ENCODE measurements at regions not wholly inside any gene's neighbourhood (a gene's known extent, or its start where the extent isn't known, plus 50 kb on each side); places are given as distances from the start of the nearest gene placed in this dataset.

DNA sequence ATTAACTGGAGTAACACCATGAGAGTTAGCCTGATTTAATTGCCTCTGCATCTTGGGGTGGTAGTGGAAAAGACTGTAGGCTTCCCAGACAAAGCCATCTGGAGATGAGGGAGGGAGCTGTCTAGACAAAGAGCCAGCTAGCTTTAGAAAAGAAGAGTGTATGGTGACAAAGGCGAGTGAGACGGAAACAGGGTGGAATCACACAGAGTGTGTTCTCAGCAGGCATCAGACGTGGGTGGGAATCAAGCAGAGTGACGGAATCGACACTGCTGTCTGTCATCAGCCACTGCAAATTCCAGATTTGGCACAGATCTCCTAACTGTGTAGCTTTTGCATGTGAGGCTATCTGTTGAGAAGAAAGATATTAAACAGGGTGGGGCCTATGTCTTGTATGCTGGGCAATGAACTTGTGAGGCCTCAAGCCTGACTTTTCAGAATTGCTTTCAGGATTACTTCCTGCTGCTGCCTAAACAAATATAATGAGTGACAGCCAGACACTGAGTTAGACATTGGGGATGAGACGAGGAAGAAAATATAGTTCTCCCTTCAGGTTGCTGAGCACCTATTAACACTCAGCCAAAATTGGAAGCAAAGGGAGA lies 236.5 kb upstream of the GRIP1 start:
- H3K4me1 ChIP-seq (ENCODE audit: control insufficient read depth, insufficient read depth, low read length) = no peaks in the 10 kb centered on the region
- no peak overlapping the region for H3K9ac ChIP-seq (ENCODE audit: low read length in 2 of 2)
- no peaks in the 10 kb centered on the region for H3K9me3 ChIP-seq (ENCODE audit: control insufficient read depth in 2 of 2, low read length in 2 of 2)
- H3K36me3 ChIP-seq (ENCODE audit: control insufficient read depth in 2 of 2, insufficient read depth in 2 of 2, low read length in 2 of 2) = no peaks in the 10 kb centered on the region
- no peak overlapping the region for H3K27ac ChIP-seq (ENCODE audit: low read length)
- no peak overlapping the region for H3K4me3 ChIP-seq (ENCODE audit: low read length in 2 of 2)
- no peaks in the 10 kb centered on the region for H3K27me3 ChIP-seq (ENCODE audit: control insufficient read depth in 1 of 2, insufficient read depth in 2 of 2, low read length in 2 of 2)

DNA sequence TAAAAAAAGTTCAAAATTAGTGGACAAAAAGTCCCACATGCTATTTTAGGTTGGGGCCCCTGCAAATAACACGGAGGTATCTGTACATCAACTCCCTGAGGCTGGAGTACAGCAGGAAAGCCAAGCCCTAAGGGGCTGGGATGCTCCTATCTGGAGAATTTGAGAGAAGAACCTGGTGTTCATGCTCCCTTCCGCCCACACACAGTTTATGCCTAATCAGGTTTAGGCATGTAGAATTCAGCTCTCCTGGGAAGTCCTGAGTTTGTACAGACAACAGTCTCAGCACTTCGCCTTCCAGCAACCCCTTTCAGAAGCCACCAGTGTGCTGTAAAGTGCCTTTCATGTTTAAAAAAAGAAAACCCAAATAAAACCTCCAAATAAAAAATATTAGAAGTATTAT lies 237.3 kb upstream of the GRIP1 start:
- Histone ChIP-seq H3K27me3 (ENCODE audit: control insufficient read depth in 1 of 2, insufficient read depth in 2 of 2, low read length in 2 of 2) (no peaks in the 10 kb centered on the region), H3K4me3 (ENCODE audit: low read length in 2 of 2) (no peak overlapping the region), H3K9me3 (ENCODE audit: control insufficient read depth in 2 of 2, low read length in 2 of 2) (no peaks in the 10 kb centered on the region), H3K4me1 (ENCODE audit: control insufficient read depth, insufficient read depth, low read length) (no peaks in the 10 kb centered on the region), H3K9ac (ENCODE audit: low read length in 2 of 2) (no peak overlapping the region), H3K36me3 (ENCODE audit: control insufficient read depth in 2 of 2, insufficient read depth in 2 of 2, low read length in 2 of 2) (no peaks in the 10 kb centered on the region), H3K27ac (ENCODE audit: low read length) (no peak overlapping the region)

DNA sequence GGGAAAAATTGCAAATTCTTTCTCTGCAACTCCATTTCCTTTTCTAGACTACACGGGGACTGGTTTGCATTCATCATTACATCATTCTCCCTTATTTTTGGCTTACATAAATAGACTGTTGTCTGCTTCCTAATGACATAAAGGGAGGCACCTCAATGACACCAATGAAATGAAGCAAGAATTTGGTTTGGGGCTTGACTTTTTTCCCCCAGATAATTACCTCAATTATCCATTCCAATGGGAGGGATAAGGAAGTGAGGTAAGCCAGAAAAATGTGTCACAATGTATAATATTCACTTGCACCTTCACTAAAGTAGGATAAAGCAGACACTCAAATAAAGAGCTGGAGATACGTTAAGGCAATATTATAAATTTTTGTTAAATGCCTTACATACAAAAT lies 240.6 kb upstream of the GRIP1 start:
- no peaks in the 10 kb centered on the region for H3K9me3 ChIP-seq (ENCODE audit: control insufficient read depth in 2 of 2, low read length in 2 of 2)
- H3K27ac ChIP-seq (ENCODE audit: low read length) = no peak overlapping the region
- H3K36me3 ChIP-seq (ENCODE audit: control insufficient read depth in 2 of 2, insufficient read depth in 2 of 2, low read length in 2 of 2) = no peaks in the 10 kb centered on the region
- H3K9ac ChIP-seq (ENCODE audit: low read length in 2 of 2) = no peak overlapping the region
- H3K27me3 ChIP-seq (ENCODE audit: control insufficient read depth in 1 of 2, insufficient read depth in 2 of 2, low read length in 2 of 2) = no peaks in the 10 kb centered on the region
- no peak overlapping the region for H3K4me3 ChIP-seq (ENCODE audit: low read length in 2 of 2)
- H3K4me1 ChIP-seq (ENCODE audit: control insufficient read depth, insufficient read depth, low read length) = no peaks in the 10 kb centered on the region

DNA sequence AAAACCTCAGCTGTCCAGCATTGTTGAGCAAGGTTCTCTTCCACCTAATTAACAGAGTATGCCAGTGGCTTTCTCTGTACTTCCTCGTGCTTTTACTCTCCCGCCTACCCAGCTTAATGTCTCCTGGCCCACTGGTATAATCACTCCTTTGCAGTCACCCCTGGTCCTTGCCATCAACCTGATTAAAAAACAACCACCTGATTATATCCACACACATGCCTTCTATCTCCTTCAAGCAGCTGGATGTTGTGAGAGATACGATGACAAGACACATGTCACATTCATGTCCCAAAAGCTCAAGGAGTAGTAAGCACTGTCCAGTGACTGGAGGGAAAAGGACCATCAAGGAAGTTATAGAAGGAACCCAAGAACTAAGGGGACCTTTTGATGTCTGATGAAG lies 241.3 kb upstream of the GRIP1 start:
- Histone ChIP-seq H3K36me3 (ENCODE audit: control insufficient read depth in 2 of 2, insufficient read depth in 2 of 2, low read length in 2 of 2) (no peaks in the 10 kb centered on the region), H3K27ac (ENCODE audit: low read length) (no peak overlapping the region), H3K9me3 (ENCODE audit: control insufficient read depth in 2 of 2, low read length in 2 of 2) (no peaks in the 10 kb centered on the region), H3K9ac (ENCODE audit: low read length in 2 of 2) (no peak overlapping the region), H3K4me3 (ENCODE audit: low read length in 2 of 2) (no peak overlapping the region), H3K27me3 (ENCODE audit: control insufficient read depth in 1 of 2, insufficient read depth in 2 of 2, low read length in 2 of 2) (no peaks in the 10 kb centered on the region), H3K4me1 (ENCODE audit: control insufficient read depth, insufficient read depth, low read length) (no peaks in the 10 kb centered on the region)

DNA sequence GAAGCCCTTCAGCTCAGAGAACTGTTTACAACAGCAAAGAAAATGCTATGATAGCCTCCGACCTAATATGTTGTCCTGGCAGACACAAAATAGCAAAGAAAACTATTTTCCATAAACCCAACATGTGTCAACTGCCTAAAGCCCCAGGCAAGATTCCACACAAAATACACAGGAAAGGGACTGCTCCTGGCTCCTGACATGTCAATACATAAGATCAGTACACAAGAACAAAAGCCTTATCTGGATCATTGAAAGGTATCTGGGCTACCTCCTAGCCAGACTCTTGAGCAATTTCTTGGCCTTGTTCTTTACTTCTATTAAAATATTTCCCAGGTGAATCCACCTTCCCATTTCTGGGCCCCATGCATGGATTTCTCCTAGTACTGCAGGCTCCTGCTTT lies 242.3 kb upstream of the GRIP1 start:
- Histone ChIP-seq H3K9me3 (ENCODE audit: control insufficient read depth in 2 of 2, low read length in 2 of 2) (no peaks in the 10 kb centered on the region), H3K4me3 (ENCODE audit: low read length in 2 of 2) (no peak overlapping the region), H3K27ac (ENCODE audit: low read length) (no peak overlapping the region), H3K9ac (ENCODE audit: low read length in 2 of 2) (no peak overlapping the region), H3K4me1 (ENCODE audit: control insufficient read depth, insufficient read depth, low read length) (no peaks in the 10 kb centered on the region), H3K36me3 (ENCODE audit: control insufficient read depth in 2 of 2, insufficient read depth in 2 of 2, low read length in 2 of 2) (no peaks in the 10 kb centered on the region), H3K27me3 (ENCODE audit: control insufficient read depth in 1 of 2, insufficient read depth in 2 of 2, low read length in 2 of 2) (no peaks in the 10 kb centered on the region)

DNA sequence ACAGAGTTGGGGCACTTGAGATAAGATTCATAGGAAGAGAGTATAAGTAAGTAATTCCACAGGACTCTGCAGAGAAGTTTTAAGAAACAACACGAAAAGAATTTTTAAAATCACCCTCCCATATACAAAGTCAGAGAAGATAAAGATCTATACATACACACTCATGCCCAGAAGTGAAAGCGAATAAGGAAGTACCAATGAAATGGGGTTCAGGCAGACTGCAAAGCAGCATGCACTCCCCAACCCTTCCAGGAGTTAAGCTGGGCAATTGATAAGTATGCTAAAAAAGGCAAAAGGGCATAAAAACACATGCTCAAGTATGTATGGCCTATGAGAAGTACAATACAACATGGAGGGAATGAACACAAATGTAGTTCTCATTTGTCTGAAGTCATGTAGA lies 246.2 kb upstream of the GRIP1 start:
- Histone ChIP-seq H3K9ac (ENCODE audit: low read length in 2 of 2) (no peak overlapping the region), H3K9me3 (ENCODE audit: control insufficient read depth in 2 of 2, low read length in 2 of 2) (no peaks in the 10 kb centered on the region), H3K27me3 (ENCODE audit: control insufficient read depth in 1 of 2, insufficient read depth in 2 of 2, low read length in 2 of 2) (no peaks in the 10 kb centered on the region), H3K4me3 (ENCODE audit: low read length in 2 of 2) (no peak overlapping the region), H3K27ac (ENCODE audit: low read length) (no peak overlapping the region), H3K4me1 (ENCODE audit: control insufficient read depth, insufficient read depth, low read length) (no peaks in the 10 kb centered on the region), H3K36me3 (ENCODE audit: control insufficient read depth in 2 of 2, insufficient read depth in 2 of 2, low read length in 2 of 2) (no peaks in the 10 kb centered on the region)

DNA sequence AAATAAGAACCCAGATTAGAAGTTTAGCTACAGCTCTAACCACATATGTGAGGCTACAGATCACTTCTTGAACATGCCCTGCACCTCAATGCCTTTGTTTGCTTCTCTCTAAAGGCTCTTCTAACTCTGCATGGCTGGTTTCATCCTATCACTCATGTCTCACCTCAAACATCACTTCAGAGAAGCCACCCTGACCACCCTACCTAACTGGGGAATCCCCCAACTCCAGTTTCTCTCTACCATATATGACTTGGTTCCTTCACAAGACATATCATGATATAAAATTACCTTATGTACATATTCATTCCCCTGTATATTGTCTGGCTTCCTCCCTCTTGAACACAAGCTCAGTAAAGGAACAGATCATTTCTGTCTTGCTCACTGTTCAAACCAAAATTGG lies 250.2 kb upstream of the GRIP1 start:
- H3K27me3 ChIP-seq (ENCODE audit: control insufficient read depth in 1 of 2, insufficient read depth in 2 of 2, low read length in 2 of 2) = no peaks in the 10 kb centered on the region
- H3K4me1 ChIP-seq (ENCODE audit: control insufficient read depth, insufficient read depth, low read length) = no peaks in the 10 kb centered on the region
- no peaks in the 10 kb centered on the region for H3K36me3 ChIP-seq (ENCODE audit: control insufficient read depth in 2 of 2, insufficient read depth in 2 of 2, low read length in 2 of 2)
- no peak overlapping the region for H3K9ac ChIP-seq (ENCODE audit: low read length in 2 of 2)
- H3K4me3 ChIP-seq (ENCODE audit: low read length in 2 of 2) = no peak overlapping the region
- no peaks in the 10 kb centered on the region for H3K9me3 ChIP-seq (ENCODE audit: control insufficient read depth in 2 of 2, low read length in 2 of 2)
- no peak overlapping the region for H3K27ac ChIP-seq (ENCODE audit: low read length)

DNA sequence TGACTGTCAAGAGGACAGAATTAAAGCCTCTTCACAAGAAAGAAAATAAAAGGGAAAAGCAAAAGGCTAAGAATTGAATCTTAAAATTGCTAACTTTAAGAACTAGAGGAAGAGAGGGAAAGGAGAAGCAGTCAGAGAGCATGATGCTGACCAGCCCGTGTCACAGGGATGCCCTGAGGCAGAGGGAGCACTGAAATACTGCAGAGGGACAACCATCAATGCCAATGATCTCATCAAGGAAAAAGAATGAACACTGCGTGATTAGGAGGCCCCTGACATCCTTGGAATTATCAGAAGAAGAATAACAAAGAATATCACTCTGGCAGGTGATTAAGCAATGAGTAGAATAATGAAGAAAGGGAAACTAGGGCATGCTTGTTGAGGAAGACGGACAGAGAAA lies 252.2 kb upstream of the GRIP1 start:
- Histone ChIP-seq H3K9me3 (ENCODE audit: control insufficient read depth in 2 of 2, low read length in 2 of 2) (no peaks in the 10 kb centered on the region), H3K27ac (ENCODE audit: low read length) (no peak overlapping the region), H3K4me1 (ENCODE audit: control insufficient read depth, insufficient read depth, low read length) (no peaks in the 10 kb centered on the region), H3K27me3 (ENCODE audit: control insufficient read depth in 1 of 2, insufficient read depth in 2 of 2, low read length in 2 of 2) (no peaks in the 10 kb centered on the region), H3K9ac (ENCODE audit: low read length in 2 of 2) (no peak overlapping the region), H3K36me3 (ENCODE audit: control insufficient read depth in 2 of 2, insufficient read depth in 2 of 2, low read length in 2 of 2) (no peaks in the 10 kb centered on the region), H3K4me3 (ENCODE audit: low read length in 2 of 2) (no peak overlapping the region)

DNA sequence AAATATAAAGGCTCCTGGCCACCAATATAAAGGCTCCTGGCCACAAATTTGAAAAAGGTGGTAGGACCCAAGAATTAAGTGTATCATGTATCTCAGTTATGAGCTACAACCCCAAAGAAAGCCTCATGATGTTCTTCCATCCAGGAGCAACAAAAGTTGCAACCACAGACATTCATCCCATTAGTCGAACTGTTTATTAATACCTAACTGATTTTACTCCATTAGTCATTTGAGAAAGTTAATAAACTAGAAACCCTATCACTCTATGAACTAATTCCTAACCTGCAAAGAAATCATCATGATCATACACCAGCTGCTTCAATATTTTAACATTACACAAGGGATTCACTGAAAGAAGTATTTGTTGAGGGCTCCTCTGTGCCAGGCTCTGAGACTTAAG lies 253.2 kb upstream of the GRIP1 start:
- no peaks in the 10 kb centered on the region for H3K27me3 ChIP-seq (ENCODE audit: control insufficient read depth in 1 of 2, insufficient read depth in 2 of 2, low read length in 2 of 2)
- H3K9me3 ChIP-seq (ENCODE audit: control insufficient read depth in 2 of 2, low read length in 2 of 2) = no peaks in the 10 kb centered on the region
- no peaks in the 10 kb centered on the region for H3K4me1 ChIP-seq (ENCODE audit: control insufficient read depth, insufficient read depth, low read length)
- H3K9ac ChIP-seq (ENCODE audit: low read length in 2 of 2) = no peak overlapping the region
- H3K27ac ChIP-seq (ENCODE audit: low read length) = no peak overlapping the region
- no peak overlapping the region for H3K4me3 ChIP-seq (ENCODE audit: low read length in 2 of 2)
- no peaks in the 10 kb centered on the region for H3K36me3 ChIP-seq (ENCODE audit: control insufficient read depth in 2 of 2, insufficient read depth in 2 of 2, low read length in 2 of 2)

DNA sequence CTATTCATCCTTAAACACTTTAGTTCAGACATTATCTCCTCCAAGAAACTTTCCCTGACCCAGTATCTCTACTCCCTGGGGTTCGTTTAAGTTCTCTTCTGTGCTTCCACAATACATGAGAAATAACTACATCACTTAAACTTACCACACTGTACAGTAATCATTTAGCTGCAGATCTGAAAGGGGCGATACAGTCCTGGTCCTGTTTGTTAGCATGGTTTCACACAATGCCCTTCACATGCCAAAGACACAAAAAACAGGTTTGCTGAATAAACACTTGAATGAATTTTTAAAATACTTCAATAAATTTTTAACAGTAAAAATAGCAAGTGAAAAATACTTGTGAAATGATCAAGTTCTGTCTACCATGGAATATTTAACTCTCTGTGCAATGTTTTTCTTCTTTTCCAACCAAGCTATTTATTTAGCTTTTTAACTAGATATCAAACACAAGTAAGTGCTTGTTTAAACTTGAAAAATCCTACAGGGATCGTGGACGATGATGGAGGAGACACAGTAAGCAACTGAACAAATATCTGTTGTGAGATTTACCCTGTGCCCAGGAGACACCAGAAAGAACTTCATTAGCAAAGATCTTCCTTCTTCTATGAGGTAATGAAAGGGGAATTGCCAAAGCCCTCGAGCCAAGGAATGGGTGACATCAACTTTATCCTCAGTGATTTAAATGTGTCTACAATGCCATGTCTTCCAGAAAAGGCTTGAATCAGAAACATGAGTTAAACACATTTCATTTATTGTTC lies 255.6 kb upstream of the GRIP1 start:
- Histone ChIP-seq H3K27ac (ENCODE audit: low read length) (no peak overlapping the region), H3K27me3 (ENCODE audit: control insufficient read depth in 1 of 2, insufficient read depth in 2 of 2, low read length in 2 of 2) (no peaks in the 10 kb centered on the region)

DNA sequence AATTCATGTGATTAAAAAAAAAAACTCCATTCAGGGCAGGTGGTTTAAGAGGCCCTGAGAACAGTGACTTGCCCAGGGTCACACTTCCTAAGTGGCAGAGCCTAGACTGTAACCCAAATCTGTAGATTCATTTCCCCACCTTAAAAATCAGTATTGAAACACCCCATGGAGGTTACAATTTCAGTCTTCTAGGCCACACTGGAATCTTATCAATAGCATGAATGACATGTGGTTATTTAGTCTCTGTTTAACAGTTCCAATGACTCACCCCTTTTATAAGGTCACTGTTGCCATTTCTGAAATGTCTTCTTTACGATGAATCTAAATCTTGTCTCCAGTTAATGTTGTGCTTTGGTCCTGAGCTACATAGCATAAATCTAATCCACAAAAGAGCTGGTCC lies 262.3 kb upstream of the GRIP1 start:
- no peak overlapping the region for H3K27ac ChIP-seq (ENCODE audit: low read length)
- H3K9ac ChIP-seq (ENCODE audit: low read length in 2 of 2) = no peak overlapping the region
- no peaks in the 10 kb centered on the region for H3K36me3 ChIP-seq (ENCODE audit: control insufficient read depth in 2 of 2, insufficient read depth in 2 of 2, low read length in 2 of 2)
- H3K4me1 ChIP-seq (ENCODE audit: control insufficient read depth, insufficient read depth, low read length) = no peaks in the 10 kb centered on the region
- H3K27me3 ChIP-seq (ENCODE audit: control insufficient read depth in 1 of 2, insufficient read depth in 2 of 2, low read length in 2 of 2) = no peaks in the 10 kb centered on the region
- H3K9me3 ChIP-seq (ENCODE audit: control insufficient read depth in 2 of 2, low read length in 2 of 2) = no peaks in the 10 kb centered on the region
- no peak overlapping the region for H3K4me3 ChIP-seq (ENCODE audit: low read length in 2 of 2)

More for the DNA sequence above, 255.6 kb upstream of the GRIP1 start:
- Histone ChIP-seq H3K4me3 (ENCODE audit: low read length in 2 of 2) (no peak overlapping the region), H3K4me1 (ENCODE audit: control insufficient read depth, insufficient read depth, low read length) (no peaks in the 10 kb centered on the region), H3K9ac (ENCODE audit: low read length in 2 of 2) (no peak overlapping the region), H3K9me3 (ENCODE audit: control insufficient read depth in 2 of 2, low read length in 2 of 2) (no peaks in the 10 kb centered on the region), H3K36me3 (ENCODE audit: control insufficient read depth in 2 of 2, insufficient read depth in 2 of 2, low read length in 2 of 2) (no peaks in the 10 kb centered on the region)

Data from stomach smooth muscle (tissue), 2 donors.